ENCODE measurements at regions not wholly inside any gene's neighbourhood (a gene's known extent, or its start where the extent isn't known, plus 50 kb on each side); places are given as distances from the start of the nearest gene placed in this dataset.

GRCh38 chr9:86485359-86485758 is 131.1 kb upstream of the TUT7 start:
- no peak for TF ChIP-seq GATA2 (IDR thresholded peaks at IDR 0.05; ENCODE audit: low read depth, low read length)
- no peak for TF ChIP-seq GATA3 (IDR thresholded peaks at IDR 0.05; ENCODE audit: low read depth, low read length)
